Aorta (tissue), 5 donors: ENCODE measurements at regions not wholly inside any gene's neighbourhood (a gene's known extent, or its start where the extent isn't known, plus 50 kb on each side); places are given as distances from the start of the nearest gene placed in this dataset.
"Not testable (repeated sequence)": the region's sequence is repeated elsewhere in the genome, so short reads cannot be mapped to it uniquely, and the experiment has no call there.

Experiments
- ATAC-seq: fragments of 200-7000 bp; cut with Tn5 transposase; one replicate; pipeline ENCODE4 v1.9.1; 2022; ENCODE audit warnings: moderate library complexity; ENCODE audit not compliant: low FRiP score
- DNase-seq, 2 donors: peaks; one replicate each; pipeline ENCODE4 v3.0.0-alpha.2; 2020
- H3K27ac ChIP-seq, 2 donors: one replicate each; pipeline ENCODE4 v1.5.1; 2013; ENCODE audit warnings: low read length in 2 of 2, mild to moderate bottlenecking in 2 of 2, moderate library complexity in 2 of 2, control low read depth in 1 of 2, inconsistent platforms in 1 of 2, low read depth in 1 of 2
- H3K27me3 ChIP-seq, 2 donors: one replicate each; pipeline ENCODE4 v1.6.1; 2013; ENCODE audit warnings: control low read depth in 1 of 2, low read length in 1 of 2, mild to moderate bottlenecking in 1 of 2, moderate library complexity in 1 of 2; ENCODE audit not compliant: insufficient read depth in 2 of 2, control insufficient read depth in 1 of 2
- H3K36me3 ChIP-seq, 2 donors: one replicate each; pipeline ENCODE4 v1.6.1; 2013; ENCODE audit warnings: control low read depth in 1 of 2, low read length in 1 of 2, mild to moderate bottlenecking in 1 of 2; ENCODE audit not compliant: insufficient read depth in 2 of 2, control insufficient read depth in 1 of 2
- H3K4me1 ChIP-seq, 2 donors: one replicate each; pipeline ENCODE4 v1.6.1; 2013; ENCODE audit warnings: low read length in 2 of 2, control low read depth in 1 of 2, mild to moderate bottlenecking in 1 of 2, moderate library complexity in 1 of 2; ENCODE audit not compliant: insufficient read depth in 2 of 2, control insufficient read depth in 1 of 2
- H3K4me3 ChIP-seq, 2 donors: one replicate each; pipeline ENCODE4 v1.5.1; 2013; ENCODE audit warnings: low read length in 2 of 2, control low read depth in 1 of 2, mild to moderate bottlenecking in 1 of 2
- H3K9me3 ChIP-seq: one replicate; pipeline ENCODE4 v1.6.1; 2013; ENCODE audit warnings: mild to moderate bottlenecking, low read length; ENCODE audit not compliant: control insufficient read depth
- WGBS, 2 donors: extraction: QIAGEN DNeasy Blood & Tissue Kit; methylation state at CpG; one replicate each; pipeline ENCODE4 v1.1.7; 2013; 5-methylcytosine and 5-hydroxymethylcytosine counted together
- intact Hi-C, 2 donors: fragments of 100-400 bp; cut with DNase I; formaldehyde crosslinking; loops; one replicate each; pipeline versions ENCODE4 v1.14.2 to v1.15.0; 2022
- donor health status: healthy with polysubstance abuse.
- donor health status: Bipolar disorder and iron deficiency.
- donor health status: DM: no; HTN: no; CAD: no.
- donor health status: DM: no; HTN: no; CAD: no.
- donor health status: DM: yes; HTN: yes; CAD: no.

DNA sequence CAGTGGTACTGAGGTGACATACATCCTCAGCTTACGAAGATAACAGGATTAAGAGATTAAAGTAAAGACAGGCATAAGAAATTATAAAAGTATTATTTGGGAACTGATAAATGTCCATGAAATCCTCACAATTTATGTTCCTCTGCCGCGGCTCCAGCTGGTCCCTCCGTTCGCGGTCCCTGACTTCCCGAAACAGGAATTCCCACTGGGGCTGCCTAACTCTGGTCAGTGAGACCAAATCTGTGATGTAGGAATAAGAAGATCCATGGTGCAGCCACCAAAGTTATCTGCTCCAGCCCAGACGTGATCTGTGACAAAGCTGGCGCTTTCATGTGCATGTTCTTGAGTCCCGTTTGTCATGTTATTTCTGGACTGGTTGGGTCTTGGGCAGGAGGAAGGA lies 70.2 kb downstream of the TNFAIP2 start:
- intact Hi-C loops, ATAC-seq, H3K4me1 ChIP-seq, H3K27ac ChIP-seq, DNase-seq, H3K36me3 ChIP-seq, H3K9me3 ChIP-seq, H3K27me3 ChIP-seq, H3K4me3 ChIP-seq: not testable (repeated sequence)
- 80 to 82% methylated on average over 10 of the region's 10 CpGs for WGBS, 2 donors

DNA sequence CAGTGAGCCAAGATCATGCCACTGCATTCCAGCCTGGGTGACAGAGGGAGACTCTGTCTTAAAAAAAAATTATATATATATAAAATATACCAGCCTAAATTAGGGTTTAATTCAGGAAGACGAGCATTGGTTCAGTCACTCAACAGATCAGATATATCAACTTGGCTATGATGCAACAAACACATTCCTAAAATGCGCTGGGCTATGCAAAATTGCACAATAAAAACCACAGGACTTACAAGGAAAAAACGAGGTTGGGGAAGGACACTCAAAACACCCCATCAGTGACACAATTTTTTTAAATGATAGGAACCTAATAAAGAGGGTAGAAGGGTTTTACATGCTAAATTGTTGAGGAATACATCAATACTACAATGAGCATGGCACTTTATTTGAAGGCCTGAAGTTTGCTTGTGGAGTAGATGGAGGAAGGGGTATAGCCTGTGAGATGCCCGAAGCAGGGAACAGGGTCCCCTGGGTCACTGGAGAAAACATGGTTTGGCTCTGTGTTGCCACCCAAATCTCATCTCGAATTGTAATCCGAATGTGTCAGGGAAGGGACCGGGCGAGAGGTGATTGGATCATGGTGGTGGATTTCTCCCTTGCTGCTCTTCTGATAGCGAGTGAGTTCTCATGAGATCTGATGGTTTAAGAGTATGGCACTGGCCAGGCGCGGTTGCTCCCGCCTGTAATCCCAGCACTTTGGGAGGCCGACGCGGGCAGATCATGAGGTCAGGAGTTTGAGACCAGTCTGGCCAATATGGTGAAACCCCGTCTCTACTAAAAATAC lies 71.2 kb downstream of the TNFAIP2 start:
- no peak overlapping the region for H3K27ac ChIP-seq
- intact Hi-C loops, result no loop called here

DNA sequence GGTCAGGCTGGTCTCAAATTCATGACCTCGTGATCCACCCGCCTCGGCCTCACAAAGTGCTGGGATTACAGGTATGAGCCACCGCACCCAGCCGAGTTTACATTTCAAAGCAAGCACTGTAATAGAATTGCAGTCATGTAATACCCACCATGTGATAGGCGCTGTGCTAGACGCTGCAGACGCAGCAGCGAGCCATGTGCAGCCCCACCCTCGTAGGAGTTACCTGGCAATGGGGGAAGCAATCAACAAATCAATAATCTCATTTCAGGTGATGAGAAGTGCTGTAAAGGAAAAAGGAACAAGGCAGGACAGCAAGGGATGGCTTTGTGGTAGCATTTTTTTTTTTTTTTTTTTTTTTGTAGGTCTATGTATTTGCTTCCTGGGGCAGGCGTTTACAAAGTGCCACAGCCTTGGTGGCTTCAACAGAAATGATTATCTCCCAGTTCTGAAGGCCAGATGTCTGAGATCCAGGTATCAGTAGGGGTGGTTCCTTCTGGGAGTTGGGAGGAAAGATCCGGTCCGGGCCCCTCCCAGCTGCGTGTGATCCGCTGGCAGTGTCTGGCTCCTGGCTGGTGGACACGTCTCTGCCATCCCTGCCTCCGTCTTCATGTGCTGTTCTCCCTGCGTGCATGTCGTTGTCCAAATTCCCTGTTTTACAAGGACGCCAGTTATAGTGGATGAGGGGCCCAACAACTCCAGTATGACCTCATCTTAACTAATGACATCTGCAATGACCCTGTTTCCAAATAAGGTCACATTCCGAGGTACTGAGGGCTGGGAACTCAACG lies 72.8 kb downstream of the TNFAIP2 start:
- Histone ChIP-seq H3K27me3 (no peaks in the 10 kb centered on the region), H3K4me3 (no peak overlapping the region), H3K27ac (no peak overlapping the region), H3K36me3 (no peaks in the 10 kb centered on the region), H3K4me1 (no peaks in the 10 kb centered on the region), H3K9me3 (peaks cover 1% of the 10 kb centered on the region)
- ATAC-seq, result no peak
- 92 to 95% methylated on average over 22 of the region's 22 CpGs for WGBS, 2 donors
- intact Hi-C loops, result no loop called here
- no peak for DNase-seq

More for the DNA sequence above, 71.2 kb downstream of the TNFAIP2 start:
- DNase-seq, result no peak
- no peak for ATAC-seq
- WGBS, 2 donors, result 89 to 91% methylated on average over 16 of the region's 16 CpGs
- Histone ChIP-seq H3K4me1 (no peaks in the 10 kb centered on the region), H3K27me3 (no peaks in the 10 kb centered on the region), H3K36me3 (no peaks in the 10 kb centered on the region), H3K9me3 (peaks cover 1% of the 10 kb centered on the region), H3K4me3 (no peak overlapping the region)

DNA sequence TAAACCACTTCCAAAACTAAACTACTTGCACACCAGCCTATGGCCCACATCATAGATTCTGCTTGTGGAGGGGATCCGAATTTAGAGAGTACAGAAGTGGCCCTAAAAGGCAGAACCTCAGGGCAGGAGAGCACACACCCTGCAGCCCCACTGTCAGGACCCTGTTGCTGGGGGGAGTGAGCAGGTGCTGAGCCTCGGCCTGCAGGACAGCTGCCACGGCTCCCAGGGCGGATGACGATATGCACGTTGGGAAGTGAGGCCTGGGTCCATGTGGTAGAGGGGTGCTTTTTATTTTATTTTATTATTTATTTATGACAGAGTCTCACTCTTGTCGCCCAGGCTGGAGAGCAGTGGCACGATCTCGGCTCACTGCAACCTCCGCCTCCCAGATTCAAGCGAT lies 73.5 kb downstream of the TNFAIP2 start:
- ATAC-seq (no peak), DNase-seq (no peak)
- Histone ChIP-seq H3K9me3 (peaks cover 1% of the 10 kb centered on the region), H3K4me1 (no peaks in the 10 kb centered on the region), H3K27me3 (no peaks in the 10 kb centered on the region), H3K36me3 (no peaks in the 10 kb centered on the region), H3K27ac (no peak overlapping the region), H3K4me3 (no peak overlapping the region)
- intact Hi-C loops, result no loop called here
- WGBS, 2 donors, result 95 to 96% methylated on average over 11 of the region's 11 CpGs

DNA sequence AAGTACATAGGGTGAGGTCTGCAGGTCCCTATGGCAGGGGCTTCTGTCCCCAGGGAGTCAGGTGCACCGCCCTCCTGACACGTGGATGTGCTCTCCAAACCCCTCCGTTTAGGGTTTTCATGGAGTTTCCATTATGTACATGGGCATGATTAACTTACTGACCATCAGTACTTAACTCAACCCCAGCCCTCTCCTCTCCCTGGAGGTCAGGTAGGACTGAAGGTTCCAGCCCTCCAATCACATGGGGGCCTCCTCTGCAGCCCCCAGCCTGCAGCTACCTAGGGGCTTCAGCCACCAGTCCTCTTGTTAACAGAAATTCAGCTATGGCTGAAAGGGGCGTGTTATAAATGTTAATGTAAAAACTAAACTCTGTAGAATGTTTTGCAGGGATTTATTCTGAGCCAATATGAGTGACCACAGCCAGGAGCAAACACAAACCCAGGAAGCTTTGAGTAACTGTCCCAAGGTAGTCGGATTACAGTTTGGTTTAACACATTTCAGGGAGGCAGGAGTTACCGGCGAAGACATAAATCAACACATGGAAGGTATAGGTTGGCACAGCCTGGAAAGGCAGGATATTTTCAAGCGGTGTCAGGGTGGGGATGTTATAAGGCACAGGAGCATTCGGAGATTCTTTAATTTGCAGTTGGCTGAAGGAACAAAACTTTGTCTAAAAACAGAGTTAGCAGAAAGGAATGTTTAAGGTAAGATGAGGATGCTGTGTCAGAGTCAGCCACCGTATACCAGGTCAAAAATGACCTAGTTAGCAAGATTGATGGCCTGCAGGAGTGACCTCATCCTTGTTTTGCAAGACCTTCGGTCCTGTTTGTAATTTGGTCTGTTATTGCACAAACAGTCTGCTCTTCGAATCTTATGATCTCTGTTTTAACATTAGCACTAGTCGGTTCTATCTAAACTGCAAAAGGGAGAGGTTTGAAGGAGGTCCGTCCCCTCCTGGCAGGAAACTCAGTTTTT lies 75.2 kb downstream of the TNFAIP2 start:
- no peaks in the 10 kb centered on the region for H3K36me3 ChIP-seq
- H3K27me3 ChIP-seq, result no peaks in the 10 kb centered on the region
- H3K4me1 ChIP-seq, result no peaks in the 10 kb centered on the region
- peaks cover 1% of the 10 kb centered on the region for H3K9me3 ChIP-seq
- H3K27ac ChIP-seq, result no peak overlapping the region
- WGBS, 2 donors, result 59 to 65% methylated on average over 14 of the region's 14 CpGs
- H3K4me3 ChIP-seq, result no peak overlapping the region
- intact Hi-C loops, result no loop called here
- DNase-seq, result no peak
- ATAC-seq, result peak; percentile 87

DNA sequence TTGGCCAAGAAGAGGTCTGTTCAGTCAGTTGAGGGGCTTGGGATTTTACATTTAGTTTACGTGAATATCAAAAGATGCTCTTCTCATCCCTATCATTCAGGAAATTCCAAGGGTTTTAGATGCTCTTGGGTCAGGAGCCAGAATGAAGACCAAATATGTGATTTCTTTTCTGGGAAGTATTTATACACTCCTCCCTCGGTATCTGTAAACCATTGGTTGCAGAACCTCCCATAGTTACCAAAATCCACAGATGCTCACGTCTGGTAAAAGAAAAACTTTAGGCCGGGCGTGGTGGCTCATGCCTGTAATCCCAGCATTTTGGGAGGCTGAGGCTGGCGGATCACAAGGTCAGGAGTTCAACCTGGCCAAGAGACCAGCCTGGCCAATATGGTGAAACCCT lies 75.9 kb downstream of the TNFAIP2 start:
- Histone ChIP-seq H3K4me3 (no peak overlapping the region), H3K9me3 (peaks cover under 1% of the 10 kb centered on the region), H3K4me1 (no peaks in the 10 kb centered on the region), H3K36me3 (no peaks in the 10 kb centered on the region), H3K27me3 (no peaks in the 10 kb centered on the region), H3K27ac (no peak overlapping the region)
- intact Hi-C loops, result no loop called here
- WGBS, 2 donors, result 67 to 74% methylated on average over 6 of the region's 6 CpGs
- DNase-seq (no peak), ATAC-seq (peak; percentile 74)

DNA sequence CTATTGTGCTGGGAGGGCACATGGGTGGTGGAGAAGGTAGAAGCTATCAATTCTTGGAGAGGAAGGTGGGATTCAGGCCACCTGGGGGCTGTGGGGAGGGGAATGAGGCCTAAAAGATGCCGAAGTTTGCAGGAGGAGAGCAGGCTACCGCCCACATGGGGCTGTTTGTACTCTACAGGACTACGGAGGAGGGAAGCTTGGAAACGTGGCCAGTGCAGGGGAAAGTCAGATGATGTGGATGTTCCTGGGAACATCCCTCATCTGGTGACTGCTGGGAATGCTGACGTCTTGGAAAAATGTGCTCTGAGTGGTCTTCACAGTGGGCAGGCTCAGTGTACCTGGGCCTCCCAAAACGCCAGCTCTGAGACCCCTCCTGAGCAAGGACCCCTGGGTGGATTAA lies 78.5 kb downstream of the TNFAIP2 start:
- ATAC-seq (no peak), DNase-seq (no peak)
- Histone ChIP-seq H3K27ac (no peak overlapping the region), H3K36me3 (no peaks in the 10 kb centered on the region), H3K4me3 (no peak overlapping the region), H3K4me1 (no peaks in the 10 kb centered on the region), H3K9me3 (peaks cover 7% of the 10 kb centered on the region), H3K27me3 (no peaks in the 10 kb centered on the region)
- 74 to 80% methylated on average over 6 of the region's 6 CpGs for WGBS, 2 donors
- intact Hi-C loops, result no loop called here

DNA sequence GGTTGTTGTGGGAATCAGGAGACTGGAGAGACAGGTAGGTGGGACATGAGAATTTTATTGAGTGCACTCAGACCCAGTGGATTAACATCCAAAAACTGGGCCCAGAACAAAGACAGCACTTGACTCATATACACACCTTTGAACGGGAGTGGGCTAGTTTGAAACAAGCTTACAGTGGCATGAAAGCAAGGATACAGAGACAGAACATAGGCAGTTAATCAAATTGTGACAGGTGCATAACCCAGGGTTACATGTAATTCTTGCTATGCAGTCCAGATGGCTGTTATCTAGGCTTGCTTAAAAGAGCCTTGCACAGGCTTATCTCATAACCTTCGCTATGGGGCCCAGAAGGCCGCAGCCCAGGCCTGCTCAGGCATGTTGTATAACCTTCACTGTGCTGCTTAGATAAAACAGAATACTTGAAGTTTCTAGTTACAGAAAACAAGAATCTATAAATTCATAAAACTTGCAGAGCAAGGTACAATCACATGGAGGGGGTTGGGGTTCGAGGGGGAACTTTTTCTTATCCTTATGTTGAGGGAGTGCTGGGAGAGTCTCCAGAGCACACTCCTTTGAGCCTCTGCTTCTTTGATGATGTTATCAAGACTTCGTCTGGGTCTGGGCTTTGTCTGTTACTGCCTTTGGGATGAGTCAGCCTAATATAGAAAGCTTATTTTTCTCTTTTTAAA lies 81.7 kb downstream of the TNFAIP2 start:
- intact Hi-C loops, result no loop called here
- Histone ChIP-seq H3K4me3 (no peak overlapping the region), H3K4me1 (no peaks in the 10 kb centered on the region), H3K9me3 (peaks cover 7% of the 10 kb centered on the region), H3K27ac (no peak overlapping the region), H3K27me3 (no peaks in the 10 kb centered on the region), H3K36me3 (no peaks in the 10 kb centered on the region)
- DNase-seq (peak in 1 of 2 donors; percentile 24), ATAC-seq (no peak)
- whole genome bisulfite sequencing, 2 donors, result 84 to 87% methylated on average over 5 of the region's 5 CpGs
